ENCODE measurements at regions not wholly inside any gene's neighbourhood (a gene's known extent, or its start where the extent isn't known, plus 50 kb on each side); places are given as distances from the start of the nearest gene placed in this dataset.

DNA sequence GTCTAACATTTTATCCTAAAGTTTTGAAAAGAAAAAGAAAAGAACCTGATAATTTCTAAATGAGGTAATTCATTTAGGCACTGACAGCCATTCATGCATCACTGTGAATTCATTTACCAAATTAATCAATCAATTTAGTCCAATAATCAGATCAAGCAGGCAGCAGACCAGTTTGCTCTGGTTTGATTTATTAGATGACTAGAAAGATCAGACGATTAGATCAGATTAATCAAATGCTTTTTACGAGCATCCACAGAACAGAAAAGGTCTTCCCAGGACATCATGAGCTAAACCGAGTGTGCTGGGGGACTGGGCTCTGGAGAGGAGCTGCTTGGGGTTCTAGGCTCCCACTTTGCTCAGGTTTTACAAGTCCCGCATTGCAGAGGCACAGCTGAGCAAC is 226.5 kb upstream of the MYO3A start:
- TF ChIP-seq POLR2A (IDR thresholded peaks at IDR 0.05), result no peak
- TF ChIP-seq CTCF (IDR thresholded peaks at IDR 0.05), result no peak
